ENCODE measurements at regions not wholly inside any gene's neighbourhood (a gene's known extent, or its start where the extent isn't known, plus 50 kb on each side); places are given as distances from the start of the nearest gene placed in this dataset.
A peak's percentile ranks its signal among the peaks of the same experiment; 100 is the strongest.

- Histone ChIP-seq H3K79me2 (ENCODE audit: control insufficient read depth, insufficient read depth, low read length) (no peaks in the 10 kb centered on the region), H3K36me3 (ENCODE audit: control insufficient read depth in 2 of 2, extremely low read depth in 1 of 2, insufficient read depth in 2 of 2, low read length in 2 of 2) (no peaks in the 10 kb centered on the region), H3K27ac (ENCODE audit: insufficient read depth, low read depth, low read length) (peak overlapping the region; percentile 7), H3K9ac (replicated peaks; ENCODE audit: extremely low read depth, insufficient read depth, low read length) (no peak overlapping the region), H3K4me2 (ENCODE audit: insufficient read depth, low read length) (no peak overlapping the region), H3K27me3 (ENCODE audit: control insufficient read depth in 2 of 2, insufficient read depth in 2 of 2, low read length in 2 of 2) (no peaks in the 10 kb centered on the region), H2AFZ (ENCODE audit: low read depth, low read length) (no peak overlapping the region), H3K9me1 (replicated peaks; ENCODE audit: control insufficient read depth, extremely low read depth, insufficient read depth, low read length) (peaks cover under 1% of the 10 kb centered on the region), H3K4me3 (replicated peaks in 1 of 3; ENCODE audit: insufficient read depth in 1 of 3, low read depth in 1 of 3, low read length in 3 of 3) (no peak overlapping the region), H4K20me1 (replicated peaks; ENCODE audit: control insufficient read depth, extremely low read depth, insufficient read depth, low read length) (no peaks in the 10 kb centered on the region), H3K4me1 (ENCODE audit: control insufficient read depth, extremely low read depth, insufficient read depth, low read length) (peaks cover 19% of the 10 kb centered on the region), H3K9me3 (replicated peaks; ENCODE audit: control insufficient read depth, insufficient read depth, low read length) (no peaks in the 10 kb centered on the region)
- ChIA-PET POLR2A (no interaction called here), CTCF (interaction anchor here (0.9 to 1.0 kb wide), 2 partner anchors 70 to 156 kb away, joined by 3 read pairs; no protein-coding TSS in a partner anchor)
- dilution Hi-C loops (cut with MboI; ENCODE audit: extremely low pct_ligation_motif_present, low sequenced_read_pairs) (no loop called here), intact Hi-C loops (cut with micrococcal nuclease) (no loop called here)
- BruUV-seq (replicated peaks) = no TSS peak
- FAIRE-seq (peak; percentile 75), DNase-seq (ENCODE audit: low read depth, low spot score) (peak; percentile 84)
- TF ChIP-seq FOS (IDR thresholded peaks at IDR 0.05; ENCODE audit: borderline replicate concordance, insufficient read depth, low read length) = peak; percentile 66
- peak; percentile 37 for TF ChIP-seq JUN (IDR thresholded peaks at IDR 0.05; ENCODE audit: borderline replicate concordance, insufficient read depth, insufficient read length, low read depth)
- no peak for TF ChIP-seq EZH2 (IDR thresholded peaks at IDR 0.05; ENCODE audit: borderline replicate concordance, low read depth, low read length, severe bottlenecking)
- peak; percentile 63 for TF ChIP-seq GATA2 (IDR thresholded peaks at IDR 0.05; ENCODE audit: insufficient read depth, insufficient read length, low read depth, low read length)
- TF ChIP-seq MYC (IDR thresholded peaks at IDR 0.05; ENCODE audit: low read depth, low read length) = no peak
- TF ChIP-seq POLR2A (IDR thresholded peaks at IDR 0.05; ENCODE audit: low read depth, low read length) = no peak
- no peak for TF ChIP-seq MAX (IDR thresholded peaks at IDR 0.05; ENCODE audit: insufficient read depth, insufficient read length)
- no peak for TF ChIP-seq CTCF (IDR thresholded peaks at IDR 0.05; ENCODE audit: extremely low read depth in 1 of 2, insufficient read depth in 1 of 2, low read depth in 1 of 2, low read length in 2 of 2)
- TF ChIP-seq POLR2AphosphoS5 (IDR thresholded peaks at IDR 0.05; ENCODE audit: insufficient read depth, low read depth, low read length) = peak; percentile 37
Observed at GRCh38 chr10:4501306-4501705, 324.7 kb upstream of the AKR1E2 start.
